ENCODE measurements at regions not wholly inside any gene's neighbourhood (a gene's known extent, or its start where the extent isn't known, plus 50 kb on each side); places are given as distances from the start of the nearest gene placed in this dataset.
"Not testable (repeated sequence)": the region's sequence is repeated elsewhere in the genome, so short reads cannot be mapped to it uniquely, and the experiment has no call there.

- Histone ChIP-seq H3K4me3 (ENCODE audit: low read depth, low read length) (no peak overlapping the region), H3K36me3 (ENCODE audit: control insufficient read depth, insufficient read depth, low read length) (no peaks in the 10 kb centered on the region), H3K27me3 (ENCODE audit: control insufficient read depth, insufficient read depth, low read length) (no peaks in the 10 kb centered on the region)
- DNase-seq (ENCODE audit: low read depth) (peak; percentile 13), FAIRE-seq (no peak)
- TF ChIP-seq CTCF (IDR thresholded peaks at IDR 0.05; ENCODE audit: insufficient read depth, low read length, severe bottlenecking) = no peak
These were observed 193.2 kb downstream of the CDH19 start for GRCh38 chr18:66410692-66411091.

- no peak overlapping the region for H3K4me3 ChIP-seq (ENCODE audit: low read depth, low read length)
- no peaks in the 10 kb centered on the region for H3K36me3 ChIP-seq (ENCODE audit: control insufficient read depth, insufficient read depth, low read length)
- TF ChIP-seq CTCF (IDR thresholded peaks at IDR 0.05; ENCODE audit: insufficient read depth, low read length, severe bottlenecking) = no peak
- DNase-seq (ENCODE audit: low read depth) (no peak), FAIRE-seq (no peak)
- H3K27me3 ChIP-seq (ENCODE audit: control insufficient read depth, insufficient read depth, low read length) = no peaks in the 10 kb centered on the region
These were observed 208.1 kb downstream of the CDH19 start for GRCh38 chr18:66395671-66396218.

GRCh38 chr18:66393463-66393862 lies 210.4 kb downstream of the CDH19 start:
- no peaks in the 10 kb centered on the region for H3K36me3 ChIP-seq (ENCODE audit: control insufficient read depth, insufficient read depth, low read length)
- H3K4me3 ChIP-seq (ENCODE audit: low read depth, low read length) = no peak overlapping the region
- no peak for DNase-seq (ENCODE audit: low read depth)
- H3K27me3 ChIP-seq (ENCODE audit: control insufficient read depth, insufficient read depth, low read length) = no peaks in the 10 kb centered on the region
- FAIRE-seq = no peak
- TF ChIP-seq CTCF (IDR thresholded peaks at IDR 0.05; ENCODE audit: insufficient read depth, low read length, severe bottlenecking) = no peak

- Histone ChIP-seq H3K36me3 (ENCODE audit: control insufficient read depth, insufficient read depth, low read length) (no peaks in the 10 kb centered on the region), H3K4me3 (ENCODE audit: low read depth, low read length) (no peak overlapping the region), H3K27me3 (ENCODE audit: control insufficient read depth, insufficient read depth, low read length) (no peaks in the 10 kb centered on the region)
- TF ChIP-seq CTCF (IDR thresholded peaks at IDR 0.05; ENCODE audit: insufficient read depth, low read length, severe bottlenecking) = no peak
- FAIRE-seq = no peak
- DNase-seq (ENCODE audit: low read depth) = peak; percentile 82
These were observed 226.6 kb downstream of the CDH19 start for GRCh38 chr18:66377291-66377690.

- H3K36me3 ChIP-seq (ENCODE audit: control insufficient read depth, insufficient read depth, low read length); FAIRE-seq; H3K4me3 ChIP-seq (ENCODE audit: low read depth, low read length); H3K27me3 ChIP-seq (ENCODE audit: control insufficient read depth, insufficient read depth, low read length): not testable (repeated sequence)
- DNase-seq (ENCODE audit: low read depth) = peak; percentile 3
These were observed 228.5 kb downstream of the CDH19 start for GRCh38 chr18:66375391-66375790.

- FAIRE-seq (no peak), DNase-seq (ENCODE audit: low read depth) (no peak)
- H3K27me3 ChIP-seq (ENCODE audit: control insufficient read depth, insufficient read depth, low read length) = no peaks in the 10 kb centered on the region
- H3K4me3 ChIP-seq (ENCODE audit: low read depth, low read length) = no peak overlapping the region
- no peak for TF ChIP-seq CTCF (IDR thresholded peaks at IDR 0.05; ENCODE audit: insufficient read depth, low read length, severe bottlenecking)
- H3K36me3 ChIP-seq (ENCODE audit: control insufficient read depth, insufficient read depth, low read length) = no peaks in the 10 kb centered on the region
These were observed 256.9 kb downstream of the CDH19 start for GRCh38 chr18:66346833-66347588.

Measured in bronchial epithelial cell (primary cell).